Panc1 (cell line): ENCODE measurements at regions not wholly inside any gene's neighbourhood (a gene's known extent, or its start where the extent isn't known, plus 50 kb on each side); places are given as distances from the start of the nearest gene placed in this dataset.

Experiments
- CTCF ChIP-seq: fragments of 450-650 bp; IDR thresholded peaks from 2 replicates; pipeline ENCODE4 v1.5.1; 2017; ENCODE audit warnings: mild to moderate bottlenecking
- POLR2AphosphoS5 ChIP-seq: IDR thresholded peaks from 2 replicates; pipeline ENCODE4 v1.6.1; 2012; ENCODE audit warnings: mild to moderate bottlenecking, low read depth, low read length, moderate library complexity
- REST ChIP-seq, 2 experiments: IDR thresholded peaks; 2 replicates each; pipeline ENCODE4 v1.6.1; 2011 to 2012; ENCODE audit warnings: low read depth in 2 of 2, control low read depth in 1 of 2, low read length in 1 of 2, mild to moderate bottlenecking in 1 of 2, moderate library complexity in 1 of 2; ENCODE audit not compliant: insufficient read depth in 1 of 2
- SIN3A ChIP-seq: IDR thresholded peaks from 2 replicates; pipeline ENCODE4 v1.6.1; 2012; ENCODE audit warnings: low read depth, mild to moderate bottlenecking, low read length, moderate library complexity, borderline replicate concordance; ENCODE audit not compliant: insufficient read depth
- TCF7L2 ChIP-seq: IDR thresholded peaks from 2 replicates; pipeline ENCODE4 v1.6.1; 2011; ENCODE audit warnings: mild to moderate bottlenecking, low read depth, low read length, inconsistent platforms

GRCh38 chr5:167871091-167871490 is 420.4 kb upstream of the WWC1 start:
- TF ChIP-seq CTCF (no peak), TCF7L2 (no peak), REST (IDR thresholded peaks at IDR 0.05; ENCODE audit: insufficient read depth in 1 of 2, low read depth in 2 of 2, low read length in 1 of 2) (no peak), POLR2AphosphoS5 (no peak), SIN3A (no peak)
